Cardiac muscle cell (in vitro differentiated cells and primary cell): ENCODE measurements at regions not wholly inside any gene's neighbourhood (a gene's known extent, or its start where the extent isn't known, plus 50 kb on each side); places are given as distances from the start of the nearest gene placed in this dataset.

Experiments
- DNase-seq, 2 donors: peaks; one replicate each; pipeline versions ENCODE4 v3.0.0 to v3.0.0-alpha.2; 2010 to 2017; ENCODE audit warnings: low read depth in 1 of 2, low spot score in 1 of 2
- H3K27ac ChIP-seq: fragments of 200-600 bp; sonication (generic); 2 replicates; pipeline ENCODE4 v1.5.1; 2016
- H3K27me3 ChIP-seq: fragments of 200-600 bp; sonication (generic); 2 replicates; pipeline ENCODE4 v1.6.0; 2016; ENCODE audit warnings: control low read depth
- H3K36me3 ChIP-seq: fragments of 200-600 bp; sonication (generic); 2 replicates; pipeline ENCODE4 v1.5.1; 2016; ENCODE audit warnings: control low read depth
- H3K4me1 ChIP-seq: fragments of 200-600 bp; sonication (generic); 2 replicates; pipeline ENCODE4 v1.8.1; 2017; ENCODE audit warnings: low read depth, mild to moderate bottlenecking, mixed run types
- H3K4me3 ChIP-seq: fragments of 200-600 bp; sonication (generic); 2 replicates; pipeline ENCODE4 v1.5.1; 2016; ENCODE audit warnings: mild to moderate bottlenecking
- H3K9me3 ChIP-seq: fragments of 200-600 bp; sonication (generic); 2 replicates; pipeline ENCODE4 v1.5.1; 2017; ENCODE audit warnings: low read depth, mild to moderate bottlenecking, control low read depth
- CTCF ChIP-seq: IDR thresholded peaks from 2 replicates; pipeline ENCODE4 v1.5.1; 2012; ENCODE audit warnings: low read depth, mild to moderate bottlenecking, low read length

- H3K27ac ChIP-seq = no peak overlapping the region
Measured at GRCh38 chr7:142383841-142384492, 126.1 kb upstream of the PRSS58 start.

GRCh38 chr7:142381727-142382390 is 124.0 kb upstream of the PRSS58 start:
- Histone ChIP-seq H3K36me3 (no peaks in the 10 kb centered on the region), H3K4me1 (no peaks in the 10 kb centered on the region), H3K4me3 (no peak overlapping the region), H3K27me3 (no peaks in the 10 kb centered on the region), H3K27ac (no peak overlapping the region), H3K9me3 (no peaks in the 10 kb centered on the region)
- no peak for TF ChIP-seq CTCF
- DNase-seq = peak in 1 of 2 donors; percentile 9

More at GRCh38 chr7:142383841-142384492, 126.1 kb upstream of the PRSS58 start:
- Histone ChIP-seq H3K4me3 (no peak overlapping the region), H3K9me3 (no peaks in the 10 kb centered on the region), H3K4me1 (no peaks in the 10 kb centered on the region), H3K27me3 (no peaks in the 10 kb centered on the region), H3K36me3 (no peaks in the 10 kb centered on the region)
- no peak for TF ChIP-seq CTCF
- no peak for DNase-seq

GRCh38 chr7:142380069-142380468 is 122.2 kb upstream of the PRSS58 start:
- Histone ChIP-seq H3K27ac (no peak overlapping the region), H3K4me1 (no peaks in the 10 kb centered on the region), H3K9me3 (no peaks in the 10 kb centered on the region), H3K4me3 (no peak overlapping the region), H3K36me3 (no peaks in the 10 kb centered on the region), H3K27me3 (no peaks in the 10 kb centered on the region)
- no peak for TF ChIP-seq CTCF
- no peak for DNase-seq

GRCh38 chr7:142379201-142379885 is 121.5 kb upstream of the PRSS58 start:
- H3K4me1 ChIP-seq = no peaks in the 10 kb centered on the region
- DNase-seq = no peak
- no peak overlapping the region for H3K27ac ChIP-seq
- no peak overlapping the region for H3K4me3 ChIP-seq
- no peak for TF ChIP-seq CTCF
- no peaks in the 10 kb centered on the region for H3K9me3 ChIP-seq
- no peaks in the 10 kb centered on the region for H3K36me3 ChIP-seq
- no peaks in the 10 kb centered on the region for H3K27me3 ChIP-seq

GRCh38 chr7:142377567-142377966 is 119.7 kb upstream of the PRSS58 start:
- H3K4me3 ChIP-seq = no peak overlapping the region
- no peak for DNase-seq
- TF ChIP-seq CTCF = no peak
- no peak overlapping the region for H3K27ac ChIP-seq
- H3K36me3 ChIP-seq = no peaks in the 10 kb centered on the region
- no peaks in the 10 kb centered on the region for H3K4me1 ChIP-seq
- H3K27me3 ChIP-seq = no peaks in the 10 kb centered on the region
- H3K9me3 ChIP-seq = no peaks in the 10 kb centered on the region
